Astrocyte of the spinal cord (primary cell): ENCODE measurements at regions not wholly inside any gene's neighbourhood (a gene's known extent, or its start where the extent isn't known, plus 50 kb on each side); places are given as distances from the start of the nearest gene placed in this dataset.

Source experiments
- DNase-seq: peaks from one replicate; pipeline ENCODE4 v3.0.0; 2011; ENCODE audit warnings: low read depth, low spot score
- H3K4me3 ChIP-seq: 2 replicates; pipeline ENCODE4 v1.5.1; 2011; ENCODE audit warnings: low read depth, mild to moderate bottlenecking, low read length, moderate library complexity
- in situ Hi-C: cut with HindIII; loops from 2 replicates; pipeline ENCODE4 v1.10.0; 2017; ENCODE audit warnings: low sequenced_read_pairs
- TF ChIP-seq, protein P1 (sequence below): IDR thresholded peaks from 2 replicates; pipeline ENCODE4 v1.5.1; 2012; ENCODE audit warnings: low read depth, mild to moderate bottlenecking, low read length, inconsistent platforms

DNA sequence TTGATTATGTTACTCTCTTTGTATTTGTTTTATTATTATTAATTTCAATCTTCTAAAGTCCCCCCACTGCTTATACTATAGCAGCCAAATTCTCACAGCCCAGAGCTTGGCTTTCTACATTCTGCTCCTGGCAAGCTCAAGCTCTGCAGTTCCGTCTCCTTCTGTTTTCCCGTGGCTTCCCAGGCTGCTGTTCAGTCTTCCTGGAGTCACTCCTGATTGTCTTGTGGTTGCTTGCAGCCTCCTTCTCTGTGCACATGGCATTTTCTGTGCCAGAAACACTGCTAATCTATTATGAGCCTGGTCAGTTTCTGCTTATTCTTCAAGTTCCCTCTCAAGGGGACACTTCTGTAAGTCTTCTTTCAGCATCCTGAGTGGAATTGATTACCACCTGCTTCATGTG is 533.7 kb upstream of the IGFBP3 start:
- in situ Hi-C loops = no loop called here
- TF ChIP-seq, protein P1, sequence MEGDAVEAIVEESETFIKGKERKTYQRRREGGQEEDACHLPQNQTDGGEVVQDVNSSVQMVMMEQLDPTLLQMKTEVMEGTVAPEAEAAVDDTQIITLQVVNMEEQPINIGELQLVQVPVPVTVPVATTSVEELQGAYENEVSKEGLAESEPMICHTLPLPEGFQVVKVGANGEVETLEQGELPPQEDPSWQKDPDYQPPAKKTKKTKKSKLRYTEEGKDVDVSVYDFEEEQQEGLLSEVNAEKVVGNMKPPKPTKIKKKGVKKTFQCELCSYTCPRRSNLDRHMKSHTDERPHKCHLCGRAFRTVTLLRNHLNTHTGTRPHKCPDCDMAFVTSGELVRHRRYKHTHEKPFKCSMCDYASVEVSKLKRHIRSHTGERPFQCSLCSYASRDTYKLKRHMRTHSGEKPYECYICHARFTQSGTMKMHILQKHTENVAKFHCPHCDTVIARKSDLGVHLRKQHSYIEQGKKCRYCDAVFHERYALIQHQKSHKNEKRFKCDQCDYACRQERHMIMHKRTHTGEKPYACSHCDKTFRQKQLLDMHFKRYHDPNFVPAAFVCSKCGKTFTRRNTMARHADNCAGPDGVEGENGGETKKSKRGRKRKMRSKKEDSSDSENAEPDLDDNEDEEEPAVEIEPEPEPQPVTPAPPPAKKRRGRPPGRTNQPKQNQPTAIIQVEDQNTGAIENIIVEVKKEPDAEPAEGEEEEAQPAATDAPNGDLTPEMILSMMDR = no peak
- DNase-seq = peak; percentile 33
- no peak overlapping the region for H3K4me3 ChIP-seq

DNA sequence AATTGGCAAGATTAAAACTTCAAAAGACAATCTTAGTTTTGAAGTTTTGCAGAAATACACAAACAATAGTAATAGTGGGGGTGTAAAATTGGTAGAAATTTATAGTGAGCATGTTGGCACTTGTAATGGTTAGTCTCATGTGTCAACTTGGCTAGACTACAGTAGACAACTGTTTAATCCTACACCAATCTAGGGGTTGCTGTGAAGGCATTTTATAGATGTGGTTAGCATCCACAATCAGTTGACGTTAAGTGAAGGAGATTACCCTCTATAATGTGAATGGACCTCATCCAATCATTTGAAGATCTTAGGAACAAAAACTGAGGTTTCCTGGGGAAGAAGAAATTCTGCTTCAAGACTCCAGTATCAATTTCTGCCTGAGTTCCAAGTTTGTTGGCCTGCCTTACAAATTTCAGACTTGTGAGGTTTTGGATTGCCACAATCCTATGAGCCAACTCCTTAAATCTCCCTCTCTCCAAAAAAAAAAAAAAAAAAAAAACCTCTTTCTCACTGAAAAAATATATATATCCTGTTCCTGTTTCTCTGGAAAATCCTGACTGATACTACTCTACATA is 531.6 kb upstream of the IGFBP3 start:
- TF ChIP-seq, protein P1 = no peak
- H3K4me3 ChIP-seq = no peak overlapping the region
- in situ Hi-C loops = no loop called here
- no peak for DNase-seq

DNA sequence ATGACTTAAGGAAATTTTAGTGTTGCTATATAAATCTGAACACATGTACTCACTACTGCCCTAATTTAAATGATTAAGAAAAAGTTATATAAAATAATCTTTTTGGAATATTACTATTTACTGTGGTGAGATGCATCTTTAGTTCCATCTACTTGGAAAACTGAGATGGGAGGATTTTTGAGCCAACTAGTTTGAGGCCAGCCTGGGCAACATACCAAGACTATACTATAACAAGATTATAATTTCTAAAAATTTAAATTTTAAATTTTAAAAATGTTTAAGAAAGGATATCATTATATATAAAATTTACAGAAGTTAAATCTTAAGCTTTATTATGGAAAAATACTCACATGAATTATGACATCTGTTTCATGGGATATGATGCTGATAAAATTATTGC is 530.8 kb upstream of the IGFBP3 start:
- H3K4me3 ChIP-seq = no peak overlapping the region
- in situ Hi-C loops = no loop called here
- TF ChIP-seq, protein P1 = no peak
- no peak for DNase-seq

DNA sequence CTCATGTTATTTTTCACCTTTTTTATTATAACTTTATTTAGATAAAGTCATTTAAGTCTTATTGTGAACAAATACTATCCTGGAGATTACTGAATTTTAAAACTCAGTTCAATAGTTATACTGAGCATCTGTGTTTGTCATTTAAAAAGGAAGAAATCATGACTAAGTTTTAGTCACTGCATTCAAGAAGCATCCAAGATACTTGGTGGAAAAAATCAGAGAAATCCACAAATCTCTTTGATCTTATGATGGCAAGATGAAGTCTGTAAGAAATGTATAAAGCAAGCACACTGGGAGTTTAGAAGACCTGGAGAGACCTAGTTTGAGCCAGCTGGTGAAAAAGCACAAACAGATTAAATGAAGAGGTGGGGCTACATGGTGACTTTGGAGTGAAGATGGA is 529.8 kb upstream of the IGFBP3 start:
- no peak overlapping the region for H3K4me3 ChIP-seq
- TF ChIP-seq, protein P1 = no peak
- DNase-seq = peak; percentile 15
- in situ Hi-C loops = no loop called here

DNA sequence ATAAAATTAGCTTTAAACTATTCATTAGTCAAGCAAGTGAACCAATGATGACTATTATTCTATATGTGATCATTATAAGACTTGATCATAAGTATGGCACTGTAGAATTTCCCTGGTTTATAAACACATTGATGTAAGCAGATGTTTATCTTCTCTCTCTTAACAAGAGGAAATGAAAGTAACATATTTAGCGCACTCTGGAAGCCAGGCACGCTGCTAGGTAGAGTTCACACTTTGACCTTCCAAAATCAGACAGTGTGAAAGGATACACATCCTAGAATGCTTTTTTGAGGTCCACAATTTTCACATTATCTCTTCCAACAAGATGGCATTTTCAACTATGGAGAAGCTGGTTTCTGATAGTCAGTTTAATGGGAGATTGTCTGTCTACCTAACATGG is 529.4 kb upstream of the IGFBP3 start:
- in situ Hi-C loops = no loop called here
- no peak overlapping the region for H3K4me3 ChIP-seq
- no peak for DNase-seq
- TF ChIP-seq, protein P1 = no peak

DNA sequence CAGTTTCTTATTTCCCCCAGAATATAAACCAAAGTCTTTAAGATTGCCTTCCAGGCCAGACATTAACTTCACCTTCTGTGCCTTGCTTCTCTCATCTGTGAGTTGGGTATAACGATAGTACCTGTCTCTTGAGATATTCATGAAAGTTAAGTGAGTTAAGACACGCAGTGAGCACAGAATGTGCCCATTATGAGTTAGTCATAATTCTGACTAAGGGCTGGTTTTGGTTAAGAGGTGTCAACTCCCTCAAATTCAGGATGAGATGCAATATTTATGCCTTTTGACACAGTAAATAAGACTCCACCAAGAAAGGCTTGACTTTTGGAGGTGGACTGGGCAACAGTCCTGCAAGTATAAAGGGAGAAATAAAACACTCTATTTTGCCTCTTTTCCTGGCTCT is 528.7 kb upstream of the IGFBP3 start:
- no peak overlapping the region for H3K4me3 ChIP-seq
- TF ChIP-seq, protein P1 = no peak
- no peak for DNase-seq
- in situ Hi-C loops = no loop called here

DNA sequence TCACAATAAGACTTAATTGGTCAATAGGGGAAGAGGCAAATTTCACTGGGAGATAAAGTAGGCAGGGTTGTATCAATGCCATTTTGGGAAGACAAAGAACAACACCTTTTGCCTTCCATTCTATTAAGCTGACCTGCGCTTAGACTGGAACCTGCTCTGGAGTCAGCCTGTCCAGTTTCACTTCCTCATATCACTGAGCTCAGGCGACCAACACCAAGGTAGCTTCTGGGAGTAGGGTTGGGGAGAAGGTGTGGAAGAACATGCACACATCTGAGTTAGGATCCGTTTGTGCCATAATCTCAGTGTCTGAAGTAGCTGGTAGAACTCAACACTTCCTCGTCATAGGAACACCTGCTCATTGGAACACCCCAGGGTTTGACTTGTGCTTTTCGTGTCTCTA is 527.4 kb upstream of the IGFBP3 start:
- in situ Hi-C loops = no loop called here
- TF ChIP-seq, protein P1 = no peak
- no peak for DNase-seq
- H3K4me3 ChIP-seq = no peak overlapping the region
